ENCODE measurements at regions not wholly inside any gene's neighbourhood (a gene's known extent, or its start where the extent isn't known, plus 50 kb on each side); places are given as distances from the start of the nearest gene placed in this dataset.
"Not testable (repeated sequence)": the region's sequence is repeated elsewhere in the genome, so short reads cannot be mapped to it uniquely, and the experiment has no call there.

DNA sequence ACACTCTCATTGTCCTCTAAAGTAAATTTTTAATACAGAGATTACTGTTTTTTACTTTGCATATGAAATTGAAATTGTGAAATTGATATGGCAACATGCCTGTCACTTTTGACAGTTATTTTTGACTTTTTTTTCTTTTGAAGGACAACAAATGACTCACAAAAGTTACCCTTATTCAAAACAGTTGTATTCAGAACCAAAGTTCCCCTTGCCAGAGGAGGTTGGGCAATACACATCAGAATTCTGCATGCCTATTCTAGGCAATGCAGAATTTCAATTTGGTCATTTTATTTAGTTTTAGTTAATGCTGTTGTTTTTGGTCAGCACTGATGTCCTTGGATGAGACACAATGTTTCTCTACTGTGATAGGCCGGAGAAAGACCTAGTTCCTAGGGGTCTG, 299.1 kb upstream of the PRR16 start:
- no peak for DNase-seq (ENCODE audit: extremely low spot score, insufficient read length, low read depth)

DNA sequence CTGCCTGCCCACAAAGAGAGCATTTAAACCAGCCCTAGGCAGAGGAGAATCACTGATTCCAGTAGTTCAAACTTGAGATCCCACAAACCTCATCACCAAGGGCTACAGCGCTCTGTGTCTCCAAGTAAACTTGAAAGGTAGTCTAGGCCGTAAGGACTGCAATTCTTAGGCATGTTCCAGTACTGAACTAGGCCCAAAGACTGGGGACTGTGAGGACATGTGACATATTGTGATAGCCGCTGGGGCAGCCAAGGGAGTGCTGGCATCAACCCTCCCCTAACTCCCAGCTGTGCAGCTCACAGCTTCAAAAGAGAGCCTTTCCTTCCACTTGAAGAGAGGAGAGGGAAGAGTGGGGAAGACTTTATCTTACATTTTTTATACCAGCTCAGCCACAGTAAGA, 291.0 kb upstream of the PRR16 start:
- FAIRE-seq (no peak), DNase-seq (ENCODE audit: extremely low spot score, insufficient read length, low read depth) (no peak)

More for the DNA sequence above, 299.1 kb upstream of the PRR16 start:
- no peak for FAIRE-seq

DNA sequence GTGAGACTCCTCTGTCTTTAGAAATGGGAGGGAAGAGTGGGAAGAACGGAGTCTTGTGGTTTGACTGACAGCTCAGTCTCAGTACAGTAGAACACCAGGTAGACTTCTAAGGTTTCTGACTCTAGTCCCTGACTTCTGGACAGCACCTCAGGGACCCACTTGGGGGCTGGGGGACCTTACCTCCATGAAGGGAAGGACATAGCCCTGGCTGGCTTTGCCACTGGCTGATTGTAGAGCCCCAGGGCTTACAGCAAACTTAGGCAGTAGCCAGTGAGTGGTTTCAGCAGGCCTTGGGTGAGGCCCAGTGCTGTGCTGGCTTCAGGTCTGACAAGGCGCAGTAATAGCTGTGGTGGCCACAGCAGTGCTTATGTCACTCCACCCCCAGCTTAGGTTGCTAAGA, 290.0 kb upstream of the PRR16 start:
- FAIRE-seq: no peak
- no peak for DNase-seq (ENCODE audit: extremely low spot score, insufficient read length, low read depth)

DNA sequence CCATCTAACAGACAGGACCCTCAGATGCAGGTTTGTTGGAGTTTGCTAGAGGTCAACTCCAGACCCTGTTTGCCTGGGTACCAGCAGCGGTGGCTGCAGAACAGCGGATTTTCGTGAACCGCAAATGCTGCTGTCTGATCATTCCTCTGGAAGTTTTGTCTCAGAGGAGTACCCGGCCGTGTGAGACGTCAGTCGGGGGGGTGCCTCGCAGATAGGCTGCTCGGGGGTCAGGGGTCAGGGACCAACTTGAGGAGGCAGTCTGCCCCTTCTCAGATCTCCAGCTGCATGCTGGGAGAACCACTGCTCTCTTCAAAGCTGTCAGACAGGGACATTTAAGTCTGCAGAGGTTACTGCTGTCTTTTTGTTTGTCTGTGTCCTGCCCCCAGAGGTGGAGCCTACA, 282.9 kb upstream of the PRR16 start:
- not testable (repeated sequence) for FAIRE-seq; DNase-seq (ENCODE audit: extremely low spot score, insufficient read length, low read depth)

GRCh38 chr5:120194650-120195049, 269.4 kb upstream of the PRR16 start:
- DNase-seq (ENCODE audit: extremely low spot score, insufficient read length, low read depth); FAIRE-seq: not testable (repeated sequence)

GRCh38 chr5:120199559-120199958, 264.5 kb upstream of the PRR16 start:
- no peak for DNase-seq (ENCODE audit: extremely low spot score, insufficient read length, low read depth)
- no peak for FAIRE-seq

GRCh38 chr5:120207129-120207528, 257.0 kb upstream of the PRR16 start:
- no peak for DNase-seq (ENCODE audit: extremely low spot score, insufficient read length, low read depth)
- FAIRE-seq: no peak

GRCh38 chr5:120217001-120217400, 247.1 kb upstream of the PRR16 start:
- FAIRE-seq (no peak), DNase-seq (ENCODE audit: extremely low spot score, insufficient read length, low read depth) (no peak)

- no peak for FAIRE-seq
Measured at GRCh38 chr5:120219988-120220387, 244.1 kb upstream of the PRR16 start.

DNA sequence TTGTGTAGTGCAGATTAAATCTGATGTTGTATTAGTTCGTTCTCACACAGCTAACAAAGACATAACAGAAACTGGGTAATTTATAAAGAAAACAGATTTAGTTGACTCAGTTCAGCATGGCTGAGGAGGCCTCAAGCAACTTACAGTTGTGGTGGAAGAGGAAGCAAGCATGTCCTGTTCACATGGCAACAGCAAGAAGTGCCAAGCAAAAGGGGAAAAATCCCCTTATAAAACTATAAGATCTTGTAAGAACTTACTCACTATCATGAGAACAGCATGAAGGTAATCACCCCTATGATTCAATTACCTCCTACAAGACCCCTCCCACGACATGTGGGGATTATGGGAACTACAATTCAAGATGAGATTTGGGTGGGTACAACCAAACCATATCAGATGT, 238.6 kb upstream of the PRR16 start:
- DNase-seq (ENCODE audit: extremely low spot score, insufficient read length, low read depth) (no peak), FAIRE-seq (no peak)

More at GRCh38 chr5:120219988-120220387, 244.1 kb upstream of the PRR16 start:
- no peak for DNase-seq (ENCODE audit: extremely low spot score, insufficient read length, low read depth)

GRCh38 chr5:120228262-120229031, 235.7 kb upstream of the PRR16 start:
- DNase-seq (ENCODE audit: extremely low spot score, insufficient read length, low read depth) (no peak), FAIRE-seq (no peak)

GRCh38 chr5:120229036-120229435, 235.1 kb upstream of the PRR16 start:
- DNase-seq (ENCODE audit: extremely low spot score, insufficient read length, low read depth) (no peak), FAIRE-seq (no peak)

DNA sequence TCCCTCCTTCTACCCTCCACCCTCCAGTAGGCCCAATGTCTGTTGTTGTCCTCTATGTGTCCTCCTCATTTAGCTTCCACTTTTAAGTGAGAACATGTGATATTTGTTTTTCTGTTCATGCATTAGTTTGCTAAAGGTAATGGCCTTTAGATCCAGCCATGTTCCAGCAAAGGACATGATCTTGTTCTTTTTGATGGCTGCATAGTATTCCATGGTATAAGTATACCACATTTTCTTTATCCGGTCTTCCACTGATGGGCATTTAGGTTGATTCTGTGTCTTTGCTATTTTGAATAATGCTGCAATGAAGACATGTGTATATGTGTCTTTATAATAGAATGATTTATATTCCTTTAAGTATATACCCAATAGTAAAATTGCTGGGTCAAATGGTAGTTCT, 232.5 kb upstream of the PRR16 start:
- DNase-seq (ENCODE audit: extremely low spot score, insufficient read length, low read depth) (no peak), FAIRE-seq (no peak)

GRCh38 chr5:120236360-120236759, 227.7 kb upstream of the PRR16 start:
- FAIRE-seq: no peak
- no peak for DNase-seq (ENCODE audit: extremely low spot score, insufficient read length, low read depth)

DNA sequence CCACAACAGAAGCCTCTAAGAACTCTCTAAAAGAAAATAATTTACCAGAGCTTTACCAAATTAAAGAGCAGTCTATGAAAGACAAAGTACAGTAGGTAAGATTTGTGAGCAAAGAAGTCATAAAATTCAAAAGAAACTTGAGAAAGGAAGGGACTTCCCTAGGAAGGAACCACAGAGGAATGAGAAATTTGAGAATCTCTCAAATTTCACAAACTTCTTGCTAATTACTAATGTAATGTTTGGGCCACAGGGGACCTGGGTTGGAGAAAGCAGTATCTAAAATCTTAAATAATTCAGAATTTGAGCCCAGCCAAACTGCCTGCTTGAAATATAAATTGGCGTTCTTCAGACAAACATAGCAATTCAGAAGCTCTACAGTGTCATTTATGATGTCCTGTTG, 225.0 kb upstream of the PRR16 start:
- FAIRE-seq: no peak

GRCh38 chr5:120240706-120241105, 223.4 kb upstream of the PRR16 start:
- DNase-seq (ENCODE audit: extremely low spot score, insufficient read length, low read depth) (no peak), FAIRE-seq (no peak)

More for the DNA sequence above, 225.0 kb upstream of the PRR16 start:
- DNase-seq (ENCODE audit: extremely low spot score, insufficient read length, low read depth): no peak

DNA sequence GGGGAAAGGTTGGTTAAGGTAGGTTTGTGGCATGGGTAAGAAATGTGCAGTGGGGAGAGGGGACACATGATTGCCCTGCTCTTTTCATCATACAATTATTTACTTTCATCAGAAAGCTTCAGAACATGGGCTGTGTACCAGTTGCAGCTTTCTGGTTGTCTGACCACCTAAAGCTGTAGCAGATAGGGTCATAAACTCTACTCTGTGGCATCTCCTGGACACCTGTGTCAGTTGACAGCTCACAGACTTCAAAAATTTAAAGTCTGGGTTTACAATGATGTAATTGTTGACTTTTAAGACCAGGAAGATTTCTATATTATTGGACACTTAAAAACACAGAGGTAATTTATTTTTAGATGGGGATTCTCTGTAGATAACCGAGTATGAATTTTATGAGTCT, 222.7 kb upstream of the PRR16 start:
- no peak for DNase-seq (ENCODE audit: extremely low spot score, insufficient read length, low read depth)

GRCh38 chr5:120251898-120252297, 212.2 kb upstream of the PRR16 start:
- FAIRE-seq: no peak
- DNase-seq (ENCODE audit: extremely low spot score, insufficient read length, low read depth): no peak

More for the DNA sequence above, 222.7 kb upstream of the PRR16 start:
- no peak for FAIRE-seq

DNA sequence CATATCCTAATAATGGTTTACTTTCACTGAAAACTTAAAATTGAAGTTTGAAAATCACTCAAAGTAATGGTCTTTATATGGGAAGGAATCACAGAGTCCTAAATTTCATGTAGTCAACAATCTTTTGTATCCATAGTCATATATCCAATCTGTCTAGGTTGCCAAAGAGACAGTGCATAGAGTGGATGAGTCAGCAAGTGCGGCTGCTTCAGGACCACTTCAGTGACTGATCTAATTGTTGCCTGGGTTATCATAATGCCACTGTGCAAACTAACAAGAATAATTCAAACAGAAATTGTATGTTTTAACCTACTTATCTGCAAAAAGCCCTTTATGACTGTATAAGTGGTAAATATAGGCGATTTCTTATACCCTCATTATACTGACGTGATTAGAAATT, 211.3 kb upstream of the PRR16 start:
- FAIRE-seq: no peak
- DNase-seq (ENCODE audit: extremely low spot score, insufficient read length, low read depth): no peak

DNA sequence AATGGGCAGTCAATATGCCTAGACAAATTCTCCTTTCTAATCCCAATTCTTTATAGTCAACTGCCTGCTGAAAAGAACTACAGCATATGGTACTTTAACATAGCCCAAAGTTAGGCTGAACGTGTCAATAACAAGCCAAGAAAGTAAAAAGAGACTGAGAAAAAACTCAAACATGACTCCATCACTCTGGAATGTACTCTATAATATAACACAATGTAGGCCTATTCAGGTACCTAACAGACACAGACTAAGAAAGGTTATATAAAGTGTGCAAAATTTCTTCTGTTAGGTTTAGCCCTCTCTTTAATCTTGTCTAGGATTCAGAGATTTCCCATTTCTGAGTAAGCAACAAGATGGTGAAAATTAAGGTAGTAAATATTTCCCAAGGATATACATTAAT, 209.7 kb upstream of the PRR16 start:
- DNase-seq (ENCODE audit: extremely low spot score, insufficient read length, low read depth): no peak
- no peak for FAIRE-seq

DNA sequence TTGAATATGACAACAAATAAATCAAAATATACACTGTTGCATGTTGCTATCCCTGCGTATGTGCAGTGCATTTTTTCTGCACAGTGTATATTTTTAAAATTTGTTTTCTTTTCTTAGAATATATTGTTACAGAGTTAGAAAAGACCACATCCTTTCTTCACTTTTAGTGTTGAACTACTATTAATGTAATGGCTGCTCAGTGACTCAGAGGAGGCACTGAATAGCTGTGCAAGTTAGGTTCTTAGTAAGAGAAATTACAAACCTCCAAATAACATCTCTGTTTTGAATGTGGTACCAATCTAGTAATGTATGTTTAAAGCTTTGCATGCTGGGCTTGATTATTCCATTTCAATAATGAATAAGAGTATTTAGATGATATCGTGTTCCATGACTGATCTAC, 208.9 kb upstream of the PRR16 start:
- DNase-seq (ENCODE audit: extremely low spot score, insufficient read length, low read depth) (no peak), FAIRE-seq (no peak)

GRCh38 chr5:120256376-120256775, 207.7 kb upstream of the PRR16 start:
- no peak for DNase-seq (ENCODE audit: extremely low spot score, insufficient read length, low read depth)
- FAIRE-seq: no peak
